B cell (primary cell): ENCODE measurements at regions not wholly inside any gene's neighbourhood (a gene's known extent, or its start where the extent isn't known, plus 50 kb on each side); places are given as distances from the start of the nearest gene placed in this dataset.

Source experiments
- ATAC-seq: fragments of 200-7000 bp; cut with Tn5 transposase; one replicate; pipeline ENCODE4 v1.10.0; 2021; ENCODE audit warnings: low read depth, mild to moderate bottlenecking, moderate number of reproducible peaks, moderate library complexity
- CTCF ChIA-PET: fragments of 350-600 bp; sonication (Branson Sonifier 250); formaldehyde crosslinking; loops from one replicate; lab custom pipeline; 2021; ENCODE audit warnings: antibody characterized with exemption, inconsistent platforms; lab: Charles Lee
- POLR2A ChIA-PET: fragments of 350-600 bp; sonication (Branson Sonifier 250); formaldehyde crosslinking; loops from one replicate; lab custom pipeline; 2021; ENCODE audit warnings: antibody characterized with exemption; lab: Charles Lee
- DNase-seq: peaks from one replicate; pipeline ENCODE4 v3.0.0; 2013
- H2AFZ ChIP-seq: 2 replicates; pipeline ENCODE4 v1.6.1; 2012; ENCODE audit warnings: mild to moderate bottlenecking, low read depth, low read length; ENCODE audit not compliant: insufficient read depth, poor library complexity, severe bottlenecking
- H3K27ac ChIP-seq, 2 donors: 1 replicate in 1 of 2; 2 replicates in 1 of 2; pipeline ENCODE4 v1.5.1; 2012 to 2013; ENCODE audit warnings: low read length in 2 of 2, mild to moderate bottlenecking in 2 of 2, moderate library complexity in 1 of 2
- H3K27me3 ChIP-seq, 4 experiments: fragments of 200-600 bp in 1 of 4; sonication (generic) in 1 of 4; replicated peaks in 1 of 4; 1 replicate in 2 of 4; 2 replicates in 2 of 4; pipeline versions ENCODE4 v1.6.1 to v1.7.0; 2013 to 2016; ENCODE audit warnings: low read length in 3 of 4, mild to moderate bottlenecking in 2 of 4, mixed read lengths in 1 of 4, moderate library complexity in 1 of 4; ENCODE audit not compliant: insufficient read depth in 4 of 4, control insufficient read depth in 3 of 4; ENCODE audit errors: control extremely low read depth in 1 of 4
- H3K36me3 ChIP-seq, 2 experiments: replicated peaks in 1 of 2; 1 replicate in 1 of 2; 2 replicates in 1 of 2; pipeline versions ENCODE4 v1.6.1 to v1.7.1; 2013; ENCODE audit warnings: low read length in 1 of 2; ENCODE audit not compliant: insufficient read depth in 2 of 2, control insufficient read depth in 1 of 2; ENCODE audit errors: control extremely low read depth in 1 of 2, extremely low read depth in 1 of 2
- H3K4me1 ChIP-seq, 2 donors: fragments of 200-600 bp in 1 of 2; sonication (generic) in 1 of 2; 1 replicate in 1 of 2; 2 replicates in 1 of 2; pipeline versions ENCODE4 v1.5.1 to v1.6.1; 2013 to 2017; ENCODE audit warnings: low read length in 2 of 2; ENCODE audit not compliant: control insufficient read depth in 2 of 2, insufficient read depth in 2 of 2
- H3K4me2 ChIP-seq: replicated peaks from 2 replicates; pipeline ENCODE3; 2012; ENCODE audit warnings: mild to moderate bottlenecking, low read depth, low read length; ENCODE audit not compliant: poor library complexity, severe bottlenecking
- H3K4me3 ChIP-seq, 5 experiments: fragments of 200-600 bp in 1 of 5; sonication (generic) in 1 of 5; 1 replicate in 3 of 5; 2 replicates in 2 of 5; pipeline versions ENCODE4 v1.5.1 to v1.7.0; 2011 to 2016; ENCODE audit warnings: low read length in 4 of 5, mild to moderate bottlenecking in 4 of 5, low read depth in 2 of 5, control low read depth in 1 of 5, moderate library complexity in 1 of 5; ENCODE audit not compliant: insufficient read depth in 1 of 5; ENCODE audit errors: control extremely low read depth in 1 of 5, extremely low read depth in 1 of 5
- H3K79me2 ChIP-seq: fragments of 200-600 bp; sonication (generic); one replicate; pipeline ENCODE4 v1.6.0; 2016; ENCODE audit warnings: low read length; ENCODE audit not compliant: control insufficient read depth, insufficient read depth
- H3K9ac ChIP-seq: fragments of 200-600 bp; sonication (generic); 2 replicates; pipeline ENCODE4 v1.6.1; 2017; ENCODE audit warnings: mild to moderate bottlenecking, low read length, moderate library complexity
- H3K9me3 ChIP-seq, 3 donors: one replicate each; pipeline versions ENCODE4 v1.6.1 to v1.7.1; 2013; ENCODE audit warnings: low read length in 2 of 3; ENCODE audit not compliant: control insufficient read depth in 2 of 3, insufficient read depth in 1 of 3; ENCODE audit errors: control extremely low read depth in 1 of 3
- H4K20me1 ChIP-seq: 2 replicates; pipeline ENCODE4 v1.6.0; 2012; ENCODE audit warnings: mild to moderate bottlenecking, low read length; ENCODE audit not compliant: insufficient read depth, control insufficient read depth, poor library complexity, severe bottlenecking
- H3K27ac Mint-ChIP-seq: one replicate; pipeline ENCODE4 v1.8.0; 2021; ENCODE audit warnings: mixed read lengths
- H3K27me3 Mint-ChIP-seq: one replicate; pipeline ENCODE4 v1.8.0; 2021; ENCODE audit warnings: mixed read lengths
- H3K4me1 Mint-ChIP-seq: one replicate; pipeline ENCODE4 v1.8.0; 2021; ENCODE audit warnings: mixed read lengths
- H3K4me3 Mint-ChIP-seq: one replicate; pipeline ENCODE4 v1.8.0; 2021; ENCODE audit warnings: mixed read lengths
- H3K9me3 Mint-ChIP-seq: one replicate; pipeline ENCODE4 v1.8.0; 2022; ENCODE audit warnings: mixed read lengths; ENCODE audit not compliant: insufficient read depth
- CTCF ChIP-seq: fragments of 200-600 bp; IDR thresholded peaks from one replicate; pipeline ENCODE4 v1.8.0; 2022; ENCODE audit warnings: antibody characterized with exemption, mild to moderate bottlenecking
- EZH2 ChIP-seq: IDR thresholded peaks from 2 replicates; pipeline ENCODE4 v1.6.1; 2012; ENCODE audit warnings: borderline replicate concordance, low read depth, mild to moderate bottlenecking, moderate library complexity, low read length; ENCODE audit not compliant: insufficient read depth, poor library complexity, severe bottlenecking
- WGBS: methylation state at CpG from one replicate; pipeline ENCODE4 v1.1.5; 2013; ENCODE audit warnings: missing lambda C conversion rate; ENCODE audit not compliant: insufficient coverage; 5-methylcytosine and 5-hydroxymethylcytosine counted together
- intact Hi-C: fragments of 100-400 bp; cut with micrococcal nuclease; formaldehyde crosslinking; loops from one replicate; pipeline ENCODE4 v1.10.0; 2022

- H3K4me1 Mint-ChIP-seq: no peaks in the 10 kb centered on the region
- H3K79me2 ChIP-seq: no peaks in the 10 kb centered on the region
- H3K27ac ChIP-seq: no peak overlapping the region
- H3K27me3 ChIP-seq: no peaks in the 10 kb centered on the region
- WGBS: 95% methylated on average over 8 of the region's 8 CpGs
- DNase-seq (no peak), ATAC-seq (no peak)
- no peak overlapping the region for H3K4me3 Mint-ChIP-seq
- H3K9me3 Mint-ChIP-seq: no peaks in the 10 kb centered on the region
- TF ChIP-seq EZH2: no peak
- H3K27ac Mint-ChIP-seq: no peak overlapping the region
- H2AFZ ChIP-seq: no peak overlapping the region
- H3K4me1 ChIP-seq: no peaks in the 10 kb centered on the region
- H3K36me3 ChIP-seq: no peaks in the 10 kb centered on the region
- CTCF ChIA-PET: interaction anchor here (0.6 kb wide), 1 partner anchor 151 kb away, joined by 4 read pairs; no protein-coding TSS in a partner anchor
- H4K20me1 ChIP-seq: no peaks in the 10 kb centered on the region
- no peaks in the 10 kb centered on the region for H3K9me3 ChIP-seq
- POLR2A ChIA-PET: no interaction called here
- no peak overlapping the region for H3K4me3 ChIP-seq
- H3K27me3 Mint-ChIP-seq: no peaks in the 10 kb centered on the region
- H3K4me2 ChIP-seq: no peak overlapping the region
- intact Hi-C loops: no loop called here
- no peak overlapping the region for H3K9ac ChIP-seq
Observed at GRCh38 chr6:139479433-139480222, 105.2 kb upstream of the CITED2 start.

GRCh38 chr6:139475646-139476045, 101.2 kb upstream of the CITED2 start:
- no peaks in the 10 kb centered on the region for H3K79me2 ChIP-seq
- H3K4me3 Mint-ChIP-seq: no peak overlapping the region
- no peak overlapping the region for H2AFZ ChIP-seq
- H3K4me1 Mint-ChIP-seq: no peaks in the 10 kb centered on the region
- H3K27ac Mint-ChIP-seq: no peak overlapping the region
- ChIA-PET CTCF (no interaction called here), POLR2A (no interaction called here)
- no peak overlapping the region for H3K9ac ChIP-seq
- TF ChIP-seq EZH2 (no peak), CTCF (no peak)
- H3K27ac ChIP-seq: no peak overlapping the region
- H3K36me3 ChIP-seq: no peaks in the 10 kb centered on the region
- intact Hi-C loops: no loop called here
- ATAC-seq (no peak), DNase-seq (no peak)
- no peaks in the 10 kb centered on the region for H3K4me1 ChIP-seq
- no peaks in the 10 kb centered on the region for H3K9me3 ChIP-seq
- no peaks in the 10 kb centered on the region for H4K20me1 ChIP-seq
- no peak overlapping the region for H3K4me3 ChIP-seq
- H3K27me3 ChIP-seq: no peaks in the 10 kb centered on the region
- no peak overlapping the region for H3K4me2 ChIP-seq
- WGBS: no CpG with 5 or more reads among the region's 4 CpGs
- no peaks in the 10 kb centered on the region for H3K27me3 Mint-ChIP-seq
- H3K9me3 Mint-ChIP-seq: no peaks in the 10 kb centered on the region
